HT-29 (cell line): ENCODE measurements at regions not wholly inside any gene's neighbourhood (a gene's known extent, or its start where the extent isn't known, plus 50 kb on each side); places are given as distances from the start of the nearest gene placed in this dataset. TPM values are rescaled to one million over a fixed set of nuclear protein-coding genes. Genes with fewer than 3 reads are reported as not detected.
A peak's percentile ranks its signal among the peaks of the same experiment; 100 is the strongest.

Source experiments
- DNase-seq: peaks from one replicate; pipeline ENCODE4 v3.0.0-alpha.2; 2015; ENCODE audit warnings: low spot score
- small RNA-seq: library from RNA; depleted of rRNA; stranded (forward); fragments of <200 nt; gene quantifications from one replicate; pipeline ENCODE3, GENCODE V24; 2014

- DNase-seq: no peak
Measured at GRCh38 chr3:124659175-124659574, 71.1 kb upstream of the UMPS start.

GRCh38 chr3:124660599-124660998 lies 69.7 kb upstream of the UMPS start:
- no peak for DNase-seq

GRCh38 chr3:124663690-124664089 lies 66.6 kb upstream of the UMPS start:
- no peak for DNase-seq

GRCh38 chr3:124664804-124665203 lies 65.4 kb upstream of the UMPS start:
- peak; percentile 16 for DNase-seq

GRCh38 chr3:124666067-124666466 lies 64.2 kb upstream of the UMPS start:
- no peak for DNase-seq

GRCh38 chr3:124669470-124669869 lies 60.8 kb upstream of the UMPS start:
- DNase-seq: no peak

GRCh38 chr3:124671106-124671505 lies 59.1 kb upstream of the UMPS start:
- DNase-seq: no peak

- DNase-seq: no peak
Measured at GRCh38 chr3:124674336-124674735, 55.9 kb upstream of the UMPS start.

- no peak for DNase-seq
Measured at GRCh38 chr3:124676236-124676635, 54.0 kb upstream of the UMPS start.

GRCh38 chr3:124679048-124679638 lies 51.1 kb upstream of the UMPS start:
- no peak for DNase-seq

Small RNA genes in the stretch of these regions (small RNA-seq; reads per million reads assigned to genes)
- gene MIR5002 (not detected), gene MIR6083 (not detected), gene RNU6-143P (not detected)
